AG10803 (cell line): ENCODE measurements at regions not wholly inside any gene's neighbourhood (a gene's known extent, or its start where the extent isn't known, plus 50 kb on each side); places are given as distances from the start of the nearest gene placed in this dataset.

Experiments
- DNase-seq: peaks from one replicate; pipeline ENCODE4 v3.0.0; 2010; ENCODE audit warnings: low read depth
- H3K4me3 ChIP-seq: 2 replicates; pipeline ENCODE4 v1.5.1; 2011; ENCODE audit warnings: mild to moderate bottlenecking, low read length, control low read depth
- TF ChIP-seq, protein P1 (sequence below): conservative IDR thresholded peaks from 2 replicates; pipeline ENCODE4 v1.5.1; 2011; ENCODE audit warnings: mild to moderate bottlenecking, low read length, control low read depth, inconsistent platforms

DNA sequence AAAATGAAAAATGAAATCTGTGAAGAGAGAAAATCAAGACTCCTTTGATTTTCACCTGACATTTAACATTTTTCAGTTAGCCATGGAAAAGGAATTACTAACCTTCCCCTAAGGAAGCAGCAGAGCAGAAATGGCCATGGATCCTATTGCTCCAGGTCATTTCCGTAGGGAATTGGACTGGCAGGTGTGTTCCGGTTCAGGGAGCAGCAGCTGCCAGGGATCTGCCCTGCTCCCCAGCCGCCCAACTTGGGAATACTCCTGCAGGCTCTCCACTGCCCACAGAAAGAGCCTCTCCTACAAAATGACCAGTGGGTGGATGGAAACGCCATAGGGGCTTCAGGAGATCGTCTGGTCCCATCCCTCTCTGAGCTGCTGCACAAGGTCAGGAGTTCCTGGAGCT is 86.0 kb upstream of the MAPK4 start:
- H3K4me3 ChIP-seq = no peak overlapping the region
- no peak for DNase-seq
- TF ChIP-seq, protein P1, sequence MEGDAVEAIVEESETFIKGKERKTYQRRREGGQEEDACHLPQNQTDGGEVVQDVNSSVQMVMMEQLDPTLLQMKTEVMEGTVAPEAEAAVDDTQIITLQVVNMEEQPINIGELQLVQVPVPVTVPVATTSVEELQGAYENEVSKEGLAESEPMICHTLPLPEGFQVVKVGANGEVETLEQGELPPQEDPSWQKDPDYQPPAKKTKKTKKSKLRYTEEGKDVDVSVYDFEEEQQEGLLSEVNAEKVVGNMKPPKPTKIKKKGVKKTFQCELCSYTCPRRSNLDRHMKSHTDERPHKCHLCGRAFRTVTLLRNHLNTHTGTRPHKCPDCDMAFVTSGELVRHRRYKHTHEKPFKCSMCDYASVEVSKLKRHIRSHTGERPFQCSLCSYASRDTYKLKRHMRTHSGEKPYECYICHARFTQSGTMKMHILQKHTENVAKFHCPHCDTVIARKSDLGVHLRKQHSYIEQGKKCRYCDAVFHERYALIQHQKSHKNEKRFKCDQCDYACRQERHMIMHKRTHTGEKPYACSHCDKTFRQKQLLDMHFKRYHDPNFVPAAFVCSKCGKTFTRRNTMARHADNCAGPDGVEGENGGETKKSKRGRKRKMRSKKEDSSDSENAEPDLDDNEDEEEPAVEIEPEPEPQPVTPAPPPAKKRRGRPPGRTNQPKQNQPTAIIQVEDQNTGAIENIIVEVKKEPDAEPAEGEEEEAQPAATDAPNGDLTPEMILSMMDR = no peak

DNA sequence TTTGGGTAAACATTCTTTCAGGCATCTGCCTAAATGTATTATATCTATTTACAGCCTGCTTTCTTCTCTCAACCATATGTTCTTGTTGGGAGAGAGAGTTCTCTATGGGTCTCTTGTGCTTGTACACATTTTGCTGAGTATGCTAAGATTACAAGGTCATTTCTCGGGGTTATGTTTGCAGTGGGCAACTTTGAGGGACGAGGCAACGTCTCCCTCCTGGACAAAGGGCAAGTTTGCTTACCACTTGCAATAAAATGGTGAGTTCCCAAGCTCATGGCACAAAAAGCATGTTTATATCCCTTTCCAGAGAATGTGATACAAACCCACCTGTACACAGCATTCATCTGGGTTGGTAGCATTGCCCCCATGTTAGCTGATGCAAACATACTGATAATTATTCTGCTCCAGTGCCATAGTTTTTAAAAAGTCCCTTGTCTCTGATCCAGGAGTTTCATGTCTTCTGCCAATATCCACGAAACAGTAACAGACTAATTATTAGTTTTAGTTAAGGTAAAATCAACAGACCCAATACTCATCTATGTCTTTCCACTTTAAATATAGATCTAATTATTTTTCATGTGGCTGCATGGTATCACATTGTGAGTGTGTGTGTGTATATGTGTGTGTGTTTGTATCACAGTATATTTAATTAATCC is 84.2 kb upstream of the MAPK4 start:
- TF ChIP-seq, protein P1 = no peak
- DNase-seq = no peak
- H3K4me3 ChIP-seq = no peak overlapping the region

DNA sequence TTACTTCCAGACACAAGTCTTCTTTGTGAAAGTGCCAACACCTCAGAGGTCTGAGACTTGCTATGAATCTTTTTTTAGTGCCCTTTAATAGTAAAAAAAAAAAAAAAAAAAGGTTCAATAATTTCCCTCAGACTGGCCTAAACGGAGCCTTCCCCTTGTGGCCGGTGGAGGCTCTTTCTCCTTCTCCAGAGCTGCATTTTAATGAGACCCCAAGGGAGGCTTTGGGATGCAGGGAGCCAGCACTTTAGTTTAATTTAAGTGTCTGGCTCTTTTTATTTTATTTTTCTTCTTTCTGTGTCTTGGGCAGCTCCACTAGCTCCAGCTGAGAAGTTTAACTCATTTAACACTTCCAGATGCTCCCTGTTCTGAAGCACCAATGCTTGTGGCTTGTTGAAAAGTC is 67.8 kb upstream of the MAPK4 start:
- TF ChIP-seq, protein P1 = no peak
- no peak overlapping the region for H3K4me3 ChIP-seq
- DNase-seq = no peak

DNA sequence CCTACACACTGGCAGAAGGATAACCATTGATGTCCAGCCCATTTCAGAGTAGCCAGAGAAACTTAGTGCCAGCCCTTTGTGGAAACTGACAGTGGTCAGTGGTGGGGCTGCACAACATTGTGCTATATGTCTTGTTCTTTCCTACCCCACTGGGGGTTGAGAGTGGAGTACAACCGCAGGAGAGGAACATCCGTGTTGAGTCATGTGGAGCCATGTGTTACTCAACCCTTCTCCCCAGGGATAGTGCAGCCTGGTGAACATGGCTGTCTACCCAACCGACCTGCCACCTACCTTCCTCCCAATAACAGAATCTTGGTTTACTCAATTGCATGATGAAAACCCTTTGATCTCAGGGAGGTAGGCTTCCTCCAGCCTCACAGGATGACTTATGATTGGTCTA is 65.3 kb upstream of the MAPK4 start:
- H3K4me3 ChIP-seq = no peak overlapping the region
- TF ChIP-seq, protein P1 = no peak
- no peak for DNase-seq

DNA sequence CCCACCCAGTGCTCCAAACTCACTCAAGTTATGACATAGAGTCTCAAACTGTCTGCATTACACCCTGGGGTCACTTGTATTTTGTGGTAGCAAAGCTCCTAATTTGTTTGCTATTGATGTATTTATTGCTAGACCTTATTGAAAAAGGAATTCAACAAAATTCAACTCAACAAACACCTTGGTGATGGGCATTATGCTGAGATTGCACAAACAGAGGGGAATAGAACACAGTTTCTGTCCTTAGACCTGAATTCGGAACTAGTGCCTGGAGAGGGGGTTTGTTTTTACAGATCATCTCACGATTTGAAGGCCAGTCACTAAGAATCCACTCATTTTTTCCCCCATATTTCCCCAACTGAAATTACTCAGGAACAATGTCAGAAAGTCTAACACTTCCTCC is 53.5 kb upstream of the MAPK4 start:
- no peak overlapping the region for H3K4me3 ChIP-seq
- TF ChIP-seq, protein P1 = no peak
- no peak for DNase-seq

DNA sequence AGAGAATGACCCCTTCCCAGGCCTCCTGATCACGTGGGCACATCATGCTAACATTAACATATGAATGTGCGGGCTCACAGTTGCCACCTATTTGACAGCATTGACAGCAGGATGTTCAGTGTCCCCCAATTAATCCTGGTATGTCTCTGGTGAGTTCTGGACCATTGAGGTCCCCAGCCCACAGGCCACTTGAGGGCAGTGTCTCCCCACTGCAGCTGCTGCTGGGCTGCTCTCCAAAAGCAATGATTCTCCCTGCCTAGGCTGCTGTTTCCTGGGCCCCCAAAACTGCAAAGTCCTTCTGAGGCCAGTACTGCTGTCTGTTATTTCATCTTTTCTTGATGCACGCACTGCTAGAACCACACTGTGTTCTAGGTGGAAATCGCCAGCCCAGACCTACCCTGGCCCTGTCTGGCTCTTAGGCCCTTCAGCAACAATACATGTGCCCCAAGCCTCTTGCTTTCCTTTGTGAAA is 52.7 kb upstream of the MAPK4 start:
- TF ChIP-seq, protein P1 = peak; percentile 24; the same call in 1 of the 2 replicates
- no peak overlapping the region for H3K4me3 ChIP-seq
- no peak for DNase-seq

DNA sequence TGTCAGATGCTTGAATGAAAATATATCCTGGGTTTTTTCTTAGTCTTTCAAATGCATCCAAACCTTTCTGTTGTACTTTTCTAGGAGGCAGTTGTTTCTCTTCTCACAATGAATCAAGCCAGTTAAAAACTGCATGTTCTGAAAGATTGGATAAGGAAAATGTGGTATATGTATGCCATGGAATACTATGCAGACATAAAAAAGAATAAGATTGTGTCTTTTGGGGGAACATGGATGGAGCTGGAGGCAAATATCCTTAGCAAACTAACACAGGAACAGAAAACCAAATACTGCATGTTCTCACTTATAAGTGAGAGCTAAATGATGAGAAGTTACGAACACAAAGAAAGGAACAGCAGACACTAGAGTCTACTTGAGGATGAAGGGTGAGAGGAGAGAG is 51.7 kb upstream of the MAPK4 start:
- no peak overlapping the region for H3K4me3 ChIP-seq
- TF ChIP-seq, protein P1 = no peak
- no peak for DNase-seq
